ENCODE measurements at regions not wholly inside any gene's neighbourhood (a gene's known extent, or its start where the extent isn't known, plus 50 kb on each side); places are given as distances from the start of the nearest gene placed in this dataset.

DNA sequence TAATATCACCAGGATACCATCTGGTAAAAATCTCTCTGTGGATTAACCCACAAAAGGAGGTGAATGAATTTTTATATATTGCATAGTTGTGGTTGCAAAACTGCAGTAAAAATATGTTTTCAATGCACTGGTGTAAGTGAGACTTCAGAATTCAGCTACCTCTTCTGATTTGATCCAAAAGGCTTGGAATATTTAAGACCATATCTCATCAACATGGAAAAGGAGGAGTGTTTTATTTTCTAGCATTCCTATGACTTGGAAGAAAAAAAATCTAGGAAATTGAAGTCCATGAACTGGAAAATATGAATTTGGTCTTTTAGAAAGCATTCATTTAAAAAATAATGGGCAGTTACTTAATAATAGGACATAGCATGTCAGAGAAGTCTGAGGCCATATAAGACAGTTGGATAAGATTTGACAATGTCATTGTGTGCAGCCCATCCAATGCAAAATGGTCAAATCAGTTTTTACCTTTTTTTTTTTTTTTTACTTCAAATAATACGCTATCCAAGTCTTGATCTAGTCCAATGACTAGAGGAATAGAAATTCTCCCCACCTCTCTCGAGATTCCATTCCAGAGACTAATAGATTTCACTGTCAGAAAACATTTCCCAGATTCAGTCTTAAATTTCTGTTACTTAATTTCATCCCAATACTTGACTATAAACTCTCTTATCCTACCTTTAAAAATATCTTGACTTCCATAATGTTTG is 364.9 kb upstream of the PMFBP1 start:
- Histone ChIP-seq H3K36me3 (no peaks in the 10 kb centered on the region), H3K27me3 (no peaks in the 10 kb centered on the region), H3K4me3 (no peak overlapping the region), H3K27ac (no peak overlapping the region), H3K4me1 (no peaks in the 10 kb centered on the region), H3K9me3 (no peaks in the 10 kb centered on the region)
- ATAC-seq (no peak), DNase-seq (no peak)
- in situ Hi-C loops (cut with MboI; ENCODE audit: low sequenced_read_pairs in 4 of 4): no loop called here
- intact Hi-C loops (cut with DNase I; ENCODE audit: low total_unique reads): no loop called here
- no peak for TF ChIP-seq POLR2A (IDR thresholded peaks at IDR 0.05)
- TF ChIP-seq, protein P1, sequence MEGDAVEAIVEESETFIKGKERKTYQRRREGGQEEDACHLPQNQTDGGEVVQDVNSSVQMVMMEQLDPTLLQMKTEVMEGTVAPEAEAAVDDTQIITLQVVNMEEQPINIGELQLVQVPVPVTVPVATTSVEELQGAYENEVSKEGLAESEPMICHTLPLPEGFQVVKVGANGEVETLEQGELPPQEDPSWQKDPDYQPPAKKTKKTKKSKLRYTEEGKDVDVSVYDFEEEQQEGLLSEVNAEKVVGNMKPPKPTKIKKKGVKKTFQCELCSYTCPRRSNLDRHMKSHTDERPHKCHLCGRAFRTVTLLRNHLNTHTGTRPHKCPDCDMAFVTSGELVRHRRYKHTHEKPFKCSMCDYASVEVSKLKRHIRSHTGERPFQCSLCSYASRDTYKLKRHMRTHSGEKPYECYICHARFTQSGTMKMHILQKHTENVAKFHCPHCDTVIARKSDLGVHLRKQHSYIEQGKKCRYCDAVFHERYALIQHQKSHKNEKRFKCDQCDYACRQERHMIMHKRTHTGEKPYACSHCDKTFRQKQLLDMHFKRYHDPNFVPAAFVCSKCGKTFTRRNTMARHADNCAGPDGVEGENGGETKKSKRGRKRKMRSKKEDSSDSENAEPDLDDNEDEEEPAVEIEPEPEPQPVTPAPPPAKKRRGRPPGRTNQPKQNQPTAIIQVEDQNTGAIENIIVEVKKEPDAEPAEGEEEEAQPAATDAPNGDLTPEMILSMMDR (IDR thresholded peaks at IDR 0.05 in 4 of 5, conservative IDR thresholded peaks at IDR 0.05 in 1 of 5): no peak

GRCh38 chr16:72532906-72533410 is 361.0 kb upstream of the PMFBP1 start:
- no peaks in the 10 kb centered on the region for H3K36me3 ChIP-seq
- no peak for DNase-seq
- no peak for ATAC-seq
- H3K9me3 ChIP-seq: no peaks in the 10 kb centered on the region
- intact Hi-C loops (cut with DNase I; ENCODE audit: low total_unique reads) (no loop called here), in situ Hi-C loops (cut with MboI; ENCODE audit: low sequenced_read_pairs in 4 of 4) (no loop called here)
- TF ChIP-seq, protein P1 (IDR thresholded peaks at IDR 0.05 in 4 of 5, conservative IDR thresholded peaks at IDR 0.05 in 1 of 5): no peak
- TF ChIP-seq POLR2A (IDR thresholded peaks at IDR 0.05): no peak
- no peak overlapping the region for H3K27ac ChIP-seq
- no peaks in the 10 kb centered on the region for H3K27me3 ChIP-seq
- H3K4me1 ChIP-seq: no peaks in the 10 kb centered on the region
- no peak overlapping the region for H3K4me3 ChIP-seq

DNA sequence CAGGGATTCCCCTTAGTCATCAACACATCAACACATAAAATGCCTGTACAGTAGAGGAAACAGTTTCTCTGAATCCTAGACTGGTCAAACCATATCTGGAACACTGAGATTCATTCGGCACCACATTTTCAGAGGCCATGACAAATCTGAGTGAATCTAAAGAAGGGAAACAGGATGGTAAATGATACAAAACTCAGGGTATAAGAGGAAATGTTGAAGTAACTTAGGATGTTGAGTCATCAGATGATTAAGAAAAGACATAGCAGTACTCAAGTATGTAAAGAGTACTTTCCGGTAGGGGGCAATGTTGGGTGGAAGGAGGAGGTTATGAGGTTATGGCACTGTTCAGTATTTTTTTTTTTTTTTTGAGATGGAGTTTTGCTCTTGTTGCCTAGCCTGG is 358.5 kb upstream of the PMFBP1 start:
- Histone ChIP-seq H3K4me3 (no peak overlapping the region), H3K36me3 (no peaks in the 10 kb centered on the region), H3K4me1 (no peaks in the 10 kb centered on the region), H3K9me3 (no peaks in the 10 kb centered on the region), H3K27ac (no peak overlapping the region), H3K27me3 (no peaks in the 10 kb centered on the region)
- intact Hi-C loops (cut with DNase I; ENCODE audit: low total_unique reads): no loop called here
- TF ChIP-seq, protein P1 (IDR thresholded peaks at IDR 0.05 in 4 of 5, conservative IDR thresholded peaks at IDR 0.05 in 1 of 5): no peak
- TF ChIP-seq POLR2A (IDR thresholded peaks at IDR 0.05): no peak
- in situ Hi-C loops (cut with MboI; ENCODE audit: low sequenced_read_pairs in 4 of 4): no loop called here
- ATAC-seq (no peak), DNase-seq (no peak)

- H3K27me3 ChIP-seq: no peaks in the 10 kb centered on the region
- no peaks in the 10 kb centered on the region for H3K36me3 ChIP-seq
- no peaks in the 10 kb centered on the region for H3K9me3 ChIP-seq
- no peak for ATAC-seq
- no peak overlapping the region for H3K27ac ChIP-seq
- in situ Hi-C loops (cut with MboI; ENCODE audit: low sequenced_read_pairs in 4 of 4) (loop anchor here (25.0 kb wide), 2 partner anchors 564 to 689 kb away; no protein-coding TSS in a partner anchor), intact Hi-C loops (cut with DNase I; ENCODE audit: low total_unique reads) (no loop called here)
- no peak overlapping the region for H3K4me3 ChIP-seq
- no peak for DNase-seq
- TF ChIP-seq, protein P1 (IDR thresholded peaks at IDR 0.05 in 4 of 5, conservative IDR thresholded peaks at IDR 0.05 in 1 of 5): no peak
- no peak for TF ChIP-seq POLR2A (IDR thresholded peaks at IDR 0.05)
- no peaks in the 10 kb centered on the region for H3K4me1 ChIP-seq
Observed at GRCh38 chr16:72523087-72523486, 351.1 kb upstream of the PMFBP1 start.
